WERI-Rb-1 (cell line): ENCODE measurements at regions not wholly inside any gene's neighbourhood (a gene's known extent, or its start where the extent isn't known, plus 50 kb on each side); places are given as distances from the start of the nearest gene placed in this dataset.

Experiments used
- DNase-seq: peaks from one replicate; pipeline ENCODE4 v3.0.0-alpha.2; 2020
- H3K27ac ChIP-seq: fragments of 250-450 bp; sonication (Bioruptor Pico); 2 replicates; pipeline ENCODE4 v1.5.1; 2020; ENCODE audit warnings: mild to moderate bottlenecking, moderate library complexity
- H3K27me3 ChIP-seq: fragments of 250-450 bp; sonication (Bioruptor Pico); 2 replicates; pipeline ENCODE4 v1.5.1; 2021; ENCODE audit warnings: mild to moderate bottlenecking, low read depth, moderate library complexity; ENCODE audit not compliant: insufficient read depth, severe bottlenecking
- H3K36me3 ChIP-seq: fragments of 250-450 bp; sonication (Bioruptor Pico); 2 replicates; pipeline ENCODE4 v1.5.1; 2020; ENCODE audit warnings: mild to moderate bottlenecking, moderate library complexity
- H3K4me3 ChIP-seq: 2 replicates; pipeline ENCODE4 v1.5.1; 2011; ENCODE audit warnings: low read depth, mild to moderate bottlenecking, control low read depth, low read length
- H3K9me3 ChIP-seq: fragments of 250-450 bp; sonication (Bioruptor Pico); 2 replicates; pipeline ENCODE4 v1.5.1; 2021; ENCODE audit warnings: mild to moderate bottlenecking, moderate library complexity; ENCODE audit not compliant: severe bottlenecking
- CTCF ChIP-seq: IDR thresholded peaks from 2 replicates; pipeline ENCODE4 v1.5.1; 2011; ENCODE audit warnings: low read depth, mild to moderate bottlenecking, control low read depth, inconsistent platforms, low read length

GRCh38 chr13:99886706-99887105 is 84.9 kb downstream of the ZIC5 start:
- no peak overlapping the region for H3K4me3 ChIP-seq
- H3K27me3 ChIP-seq = no peaks in the 10 kb centered on the region
- H3K27ac ChIP-seq = no peak overlapping the region
- no peaks in the 10 kb centered on the region for H3K36me3 ChIP-seq
- TF ChIP-seq CTCF = no peak
- no peak for DNase-seq
- no peaks in the 10 kb centered on the region for H3K9me3 ChIP-seq

- H3K27me3 ChIP-seq = no peaks in the 10 kb centered on the region
- H3K36me3 ChIP-seq = no peaks in the 10 kb centered on the region
- no peak for DNase-seq
- H3K9me3 ChIP-seq = no peaks in the 10 kb centered on the region
- H3K27ac ChIP-seq = no peak overlapping the region
- H3K4me3 ChIP-seq = no peak overlapping the region
- TF ChIP-seq CTCF = no peak
Observed at GRCh38 chr13:99884913-99885312, 86.7 kb downstream of the ZIC5 start.

GRCh38 chr13:99883805-99884204 is 87.8 kb downstream of the ZIC5 start:
- DNase-seq = no peak
- TF ChIP-seq CTCF = no peak
- Histone ChIP-seq H3K27ac (no peak overlapping the region), H3K27me3 (no peaks in the 10 kb centered on the region), H3K36me3 (no peaks in the 10 kb centered on the region), H3K4me3 (no peak overlapping the region), H3K9me3 (no peaks in the 10 kb centered on the region)

- Histone ChIP-seq H3K27ac (no peak overlapping the region), H3K36me3 (no peaks in the 10 kb centered on the region), H3K4me3 (no peak overlapping the region), H3K9me3 (no peaks in the 10 kb centered on the region), H3K27me3 (no peaks in the 10 kb centered on the region)
- no peak for DNase-seq
- no peak for TF ChIP-seq CTCF
Observed at GRCh38 chr13:99878921-99879610, 92.5 kb downstream of the ZIC5 start.

- Histone ChIP-seq H3K27me3 (no peaks in the 10 kb centered on the region), H3K36me3 (no peaks in the 10 kb centered on the region), H3K27ac (no peak overlapping the region), H3K4me3 (no peak overlapping the region), H3K9me3 (no peaks in the 10 kb centered on the region)
- TF ChIP-seq CTCF = no peak
- DNase-seq = no peak
Observed at GRCh38 chr13:99876651-99877050, 94.9 kb downstream of the ZIC5 start.

- DNase-seq = no peak
- H3K27me3 ChIP-seq = no peaks in the 10 kb centered on the region
- no peak overlapping the region for H3K27ac ChIP-seq
- H3K4me3 ChIP-seq = no peak overlapping the region
- H3K36me3 ChIP-seq = no peaks in the 10 kb centered on the region
- no peak for TF ChIP-seq CTCF
- H3K9me3 ChIP-seq = no peaks in the 10 kb centered on the region
Observed at GRCh38 chr13:99875391-99875790, 96.2 kb downstream of the ZIC5 start.
